ENCODE measurements at regions not wholly inside any gene's neighbourhood (a gene's known extent, or its start where the extent isn't known, plus 50 kb on each side); places are given as distances from the start of the nearest gene placed in this dataset.
"Not testable (repeated sequence)": the region's sequence is repeated elsewhere in the genome, so short reads cannot be mapped to it uniquely, and the experiment has no call there.

- intact Hi-C loops (cut with micrococcal nuclease): no loop called here
These were observed 776.7 kb downstream of the DTWD2 start for GRCh38 chr5:118211606-118212005.

- intact Hi-C loops (cut with micrococcal nuclease): no loop called here
These were observed 780.3 kb downstream of the DTWD2 start for GRCh38 chr5:118208031-118208453.

DNA sequence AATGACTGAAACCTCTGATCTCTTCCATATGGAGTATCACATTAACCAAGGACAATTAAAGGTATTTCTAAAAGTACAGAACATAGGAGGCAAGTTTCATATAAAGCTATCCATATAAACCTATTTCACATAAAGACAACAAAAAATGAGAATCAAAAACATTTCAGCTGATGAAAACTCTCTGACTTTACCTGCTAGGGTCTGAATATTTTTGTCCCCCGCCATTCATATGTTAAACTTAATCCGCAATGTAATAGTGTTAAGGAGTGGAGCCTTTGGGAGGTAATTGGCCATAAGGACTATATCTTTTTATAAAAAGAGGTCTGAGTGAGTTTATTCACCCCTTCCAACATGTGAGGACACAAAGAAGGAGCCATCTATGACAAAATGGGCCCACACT is 788.5 kb downstream of the DTWD2 start:
- intact Hi-C loops (cut with micrococcal nuclease): no loop called here

GRCh38 chr5:118196229-118196628 is 792.1 kb downstream of the DTWD2 start:
- intact Hi-C loops (cut with micrococcal nuclease): no loop called here

GRCh38 chr5:118195211-118195610 is 793.1 kb downstream of the DTWD2 start:
- intact Hi-C loops (cut with micrococcal nuclease): no loop called here

DNA sequence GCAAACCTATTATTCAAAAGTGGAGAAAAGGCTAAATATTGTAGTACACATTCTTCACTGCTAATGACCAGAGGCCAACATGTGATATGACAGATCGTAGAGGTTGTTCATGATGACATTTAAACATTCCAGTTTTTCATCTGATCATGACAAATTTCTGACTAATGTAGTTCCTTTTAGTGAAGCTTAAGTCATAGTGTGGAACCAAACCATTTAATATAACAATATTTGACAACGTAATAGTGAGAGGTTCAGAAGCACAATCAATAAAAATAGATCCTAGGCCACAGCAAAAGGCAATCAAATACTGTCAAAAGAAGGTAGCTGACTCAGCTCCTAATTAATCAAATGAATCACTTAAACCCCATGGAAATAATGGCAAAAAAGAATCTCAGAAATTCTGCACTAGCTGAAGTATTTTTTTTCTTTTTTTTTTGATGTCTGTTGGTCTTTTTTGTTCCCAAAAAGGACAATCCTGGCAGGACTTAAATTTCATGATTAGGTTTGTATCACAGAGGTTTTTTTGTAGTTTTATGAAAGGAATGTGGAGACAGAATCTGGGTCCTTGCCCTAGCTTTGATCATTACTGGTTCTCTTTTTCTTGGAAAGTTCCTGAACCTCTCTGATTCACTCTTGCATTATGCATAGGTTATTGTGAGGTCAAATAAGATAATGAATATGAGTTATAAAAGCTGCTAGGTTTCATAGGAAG is 795.0 kb downstream of the DTWD2 start:
- intact Hi-C loops (cut with micrococcal nuclease): no loop called here

GRCh38 chr5:118185018-118185417 is 803.3 kb downstream of the DTWD2 start:
- intact Hi-C loops (cut with micrococcal nuclease): no loop called here

GRCh38 chr5:118176146-118176545 is 812.2 kb downstream of the DTWD2 start:
- intact Hi-C loops (cut with micrococcal nuclease): no loop called here

DNA sequence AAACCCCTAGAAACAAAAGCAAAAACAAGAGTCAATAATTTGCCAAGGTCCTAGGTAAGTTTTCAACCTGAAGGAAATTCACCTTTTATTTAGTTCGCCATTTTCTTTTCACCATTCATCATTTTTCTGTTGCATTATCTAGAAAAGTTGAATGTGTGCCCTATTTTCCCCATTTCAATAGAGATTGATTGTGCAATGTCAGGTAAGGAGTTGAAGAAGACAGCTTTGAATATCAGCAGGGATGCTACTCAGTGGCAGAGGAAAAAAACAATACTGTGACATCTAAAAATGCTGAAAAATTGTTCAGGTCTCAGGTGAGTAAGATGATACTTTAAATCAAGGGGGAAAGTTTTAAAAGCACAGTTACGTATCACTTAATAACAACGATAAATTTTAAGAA is 813.7 kb downstream of the DTWD2 start:
- intact Hi-C loops (cut with micrococcal nuclease): no loop called here

GRCh38 chr5:118173340-118173739 is 815.0 kb downstream of the DTWD2 start:
- intact Hi-C loops (cut with micrococcal nuclease): no loop called here

- intact Hi-C loops (cut with micrococcal nuclease): no loop called here
These were observed 822.7 kb downstream of the DTWD2 start for GRCh38 chr5:118165619-118166018.

- intact Hi-C loops (cut with micrococcal nuclease): no loop called here
These were observed 832.2 kb downstream of the DTWD2 start for GRCh38 chr5:118156181-118156580.

DNA sequence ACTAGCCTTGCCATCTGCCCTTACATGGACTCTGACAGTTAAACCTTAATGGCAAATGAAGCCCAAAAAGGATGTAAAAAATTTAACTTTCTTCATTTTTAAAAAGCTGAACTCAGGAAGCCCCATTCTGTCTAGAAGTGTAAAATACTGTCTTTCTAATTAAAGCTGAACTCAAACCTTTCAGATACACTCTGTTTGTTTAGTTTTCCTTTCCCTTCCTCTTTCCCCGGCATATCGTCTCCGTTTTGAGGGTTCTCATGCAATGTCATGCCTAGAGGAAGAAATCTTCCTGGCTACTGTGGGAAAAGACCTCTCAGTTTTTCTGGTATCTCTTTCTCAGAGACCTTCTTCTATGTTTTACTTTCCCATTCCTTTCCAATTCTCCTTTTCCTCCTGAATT is 841.5 kb downstream of the DTWD2 start:
- intact Hi-C loops (cut with micrococcal nuclease): no loop called here

DNA sequence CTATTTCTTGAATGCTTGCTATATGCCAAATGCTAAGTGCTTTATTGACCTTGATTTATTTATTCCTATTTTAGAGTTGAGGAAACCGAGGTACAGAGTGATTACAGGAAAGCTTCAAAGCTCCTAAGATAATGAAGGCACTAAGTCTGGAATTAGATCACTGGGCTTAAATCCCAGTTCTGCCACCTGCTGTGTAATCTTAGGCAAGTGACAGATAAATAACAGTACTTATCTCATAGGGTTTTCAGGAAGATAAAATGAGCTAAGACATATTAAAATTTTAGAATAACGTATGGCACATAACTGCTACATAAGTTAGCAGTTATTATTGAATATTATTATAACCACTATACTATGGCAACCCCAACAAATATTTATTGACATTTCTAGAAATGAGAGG is 843.8 kb downstream of the DTWD2 start:
- intact Hi-C loops (cut with micrococcal nuclease): no loop called here

GRCh38 chr5:118139361-118139760 is 849.0 kb downstream of the DTWD2 start:
- intact Hi-C loops (cut with micrococcal nuclease): no loop called here

DNA sequence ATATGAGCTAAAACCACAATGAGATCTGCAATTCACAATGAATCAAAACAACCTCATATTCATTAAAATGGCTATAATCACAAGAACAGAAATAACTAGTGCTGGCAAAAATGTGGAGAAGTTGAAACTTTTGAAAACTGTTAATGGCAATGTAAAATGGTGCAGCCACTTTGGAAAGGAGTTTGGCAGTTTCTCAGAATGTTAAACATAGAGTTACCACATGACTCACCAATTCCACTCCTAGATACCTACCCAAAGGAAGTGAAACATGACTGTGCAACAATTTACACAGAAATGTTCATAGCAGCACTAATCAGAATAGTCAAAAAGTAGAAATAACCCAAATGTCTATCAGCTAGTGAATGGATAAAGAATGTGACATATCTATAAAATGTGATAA is 862.2 kb downstream of the DTWD2 start:
- intact Hi-C loops (cut with micrococcal nuclease): no loop called here

DNA sequence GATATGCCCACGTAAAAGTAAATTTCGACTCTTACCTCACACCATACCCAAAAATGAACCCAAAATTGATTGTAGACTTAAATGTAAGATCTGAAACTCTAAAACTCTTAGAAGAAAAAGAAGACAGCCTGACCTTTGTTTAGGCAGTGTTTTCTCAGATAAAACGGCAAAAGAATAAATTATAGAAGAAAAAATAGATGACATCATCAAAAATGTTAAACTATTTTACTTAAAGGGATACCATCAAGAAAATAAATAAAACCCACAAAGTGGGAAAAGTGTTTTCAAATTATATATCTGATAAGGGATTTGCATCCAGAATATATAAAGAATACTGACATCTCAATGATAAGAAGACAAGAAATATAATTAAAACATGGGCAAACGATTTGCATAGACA is 862.7 kb downstream of the DTWD2 start:
- intact Hi-C loops (cut with micrococcal nuclease): no loop called here

GRCh38 chr5:118121258-118121657 is 867.1 kb downstream of the DTWD2 start:
- intact Hi-C loops (cut with micrococcal nuclease): no loop called here

- intact Hi-C loops (cut with micrococcal nuclease): no loop called here
These were observed 872.6 kb downstream of the DTWD2 start for GRCh38 chr5:118115791-118116190.

- intact Hi-C loops (cut with micrococcal nuclease): no loop called here
These were observed 876.4 kb downstream of the DTWD2 start for GRCh38 chr5:118111956-118112355.

DNA sequence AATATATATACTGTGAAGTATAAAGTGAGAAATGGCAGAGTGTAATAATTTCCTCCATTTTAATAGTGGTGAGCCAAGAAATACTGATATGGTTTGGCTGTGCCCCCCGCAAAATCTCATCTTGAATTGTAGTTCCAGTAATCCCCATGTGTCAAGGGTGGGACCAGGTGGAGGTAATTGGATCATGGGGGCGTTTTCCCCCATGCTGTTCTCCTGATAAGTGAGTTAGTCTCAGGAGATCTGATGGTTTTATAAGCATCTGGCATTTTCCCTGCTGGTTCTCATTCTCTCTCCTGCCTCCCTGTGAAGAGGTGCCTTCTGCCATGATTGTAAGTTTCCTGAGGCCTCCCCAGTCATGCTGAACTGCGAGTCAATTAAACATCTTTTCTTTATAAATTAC is 881.1 kb downstream of the DTWD2 start:
- intact Hi-C loops (cut with micrococcal nuclease): not testable (repeated sequence)

DNA sequence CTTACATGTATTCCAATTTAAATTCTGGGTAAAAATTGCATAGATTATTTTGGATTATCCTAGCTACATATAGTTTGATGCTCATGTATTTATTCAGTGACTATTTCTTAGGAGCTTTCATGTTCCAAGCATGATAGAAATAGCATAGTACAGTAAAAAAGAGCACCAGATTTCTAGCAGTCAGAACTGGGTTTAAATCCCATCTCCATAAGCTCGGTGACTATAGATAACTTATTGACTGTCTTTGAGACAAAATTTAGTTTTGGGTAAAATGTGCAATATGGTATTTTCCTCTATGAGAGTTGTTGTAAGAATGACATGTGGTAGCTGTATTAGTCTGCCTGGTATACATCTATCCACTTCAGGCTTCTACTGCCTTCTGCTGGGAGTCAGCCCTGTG is 889.6 kb downstream of the DTWD2 start:
- intact Hi-C loops (cut with micrococcal nuclease): no loop called here

GRCh38 chr5:118095115-118095514 is 893.2 kb downstream of the DTWD2 start:
- intact Hi-C loops (cut with micrococcal nuclease): no loop called here

DNA sequence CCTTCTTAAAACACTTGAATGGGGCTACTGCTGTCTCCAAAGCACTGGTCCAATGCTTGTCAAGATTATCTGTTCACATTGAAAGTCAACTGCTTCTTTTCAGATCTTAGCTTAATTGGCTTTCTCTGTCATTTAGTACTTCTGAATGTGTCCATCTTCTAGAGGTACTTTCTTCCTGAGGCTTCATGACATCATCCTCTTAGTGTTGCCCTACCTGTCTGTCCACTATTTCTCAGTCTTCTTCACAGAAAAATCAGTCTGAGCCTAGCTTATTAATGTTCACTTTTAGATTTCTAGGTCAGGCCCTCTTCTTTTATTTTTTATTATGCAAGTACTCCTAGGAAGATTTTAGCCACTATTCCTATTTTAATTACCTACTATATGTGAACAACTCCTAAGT is 899.9 kb downstream of the DTWD2 start:
- intact Hi-C loops (cut with micrococcal nuclease): no loop called here
